ENCODE measurements at regions not wholly inside any gene's neighbourhood (a gene's known extent, or its start where the extent isn't known, plus 50 kb on each side); places are given as distances from the start of the nearest gene placed in this dataset.

DNA sequence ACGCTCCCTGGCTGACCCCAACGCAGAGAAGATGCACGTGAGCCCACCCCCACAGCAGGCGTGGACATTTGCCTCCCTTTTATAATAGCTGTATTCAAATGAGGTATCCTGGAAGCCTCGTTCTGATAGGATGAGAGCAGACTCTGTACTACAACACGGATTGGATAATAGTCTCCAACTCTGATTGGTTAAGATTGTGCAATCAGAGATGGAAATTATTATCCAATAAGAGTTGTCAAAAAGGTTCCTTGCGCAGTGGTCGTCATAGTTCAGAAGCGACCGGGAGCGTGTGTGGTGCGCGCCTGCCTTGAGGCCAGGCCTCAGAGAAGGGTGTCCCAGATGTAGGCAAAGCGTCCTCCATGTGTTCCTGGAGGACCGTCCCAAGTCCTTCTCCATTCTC lies 104.6 kb downstream of the USP22 start:
- TF ChIP-seq, protein P1, sequence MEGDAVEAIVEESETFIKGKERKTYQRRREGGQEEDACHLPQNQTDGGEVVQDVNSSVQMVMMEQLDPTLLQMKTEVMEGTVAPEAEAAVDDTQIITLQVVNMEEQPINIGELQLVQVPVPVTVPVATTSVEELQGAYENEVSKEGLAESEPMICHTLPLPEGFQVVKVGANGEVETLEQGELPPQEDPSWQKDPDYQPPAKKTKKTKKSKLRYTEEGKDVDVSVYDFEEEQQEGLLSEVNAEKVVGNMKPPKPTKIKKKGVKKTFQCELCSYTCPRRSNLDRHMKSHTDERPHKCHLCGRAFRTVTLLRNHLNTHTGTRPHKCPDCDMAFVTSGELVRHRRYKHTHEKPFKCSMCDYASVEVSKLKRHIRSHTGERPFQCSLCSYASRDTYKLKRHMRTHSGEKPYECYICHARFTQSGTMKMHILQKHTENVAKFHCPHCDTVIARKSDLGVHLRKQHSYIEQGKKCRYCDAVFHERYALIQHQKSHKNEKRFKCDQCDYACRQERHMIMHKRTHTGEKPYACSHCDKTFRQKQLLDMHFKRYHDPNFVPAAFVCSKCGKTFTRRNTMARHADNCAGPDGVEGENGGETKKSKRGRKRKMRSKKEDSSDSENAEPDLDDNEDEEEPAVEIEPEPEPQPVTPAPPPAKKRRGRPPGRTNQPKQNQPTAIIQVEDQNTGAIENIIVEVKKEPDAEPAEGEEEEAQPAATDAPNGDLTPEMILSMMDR (IDR thresholded peaks at IDR 0.05; ENCODE audit: poor library complexity), result no peak
- TF ChIP-seq EZH2phosphoT487 (IDR thresholded peaks at IDR 0.05; ENCODE audit: low read depth, severe bottlenecking, unreplicated experiment), result no peak
- TF ChIP-seq EZH2 (IDR thresholded peaks at IDR 0.05; ENCODE audit: borderline replicate concordance), result no peak

All from hepatocyte (in vitro differentiated cells).